HG03469 (cell line): ENCODE measurements at regions not wholly inside any gene's neighbourhood (a gene's known extent, or its start where the extent isn't known, plus 50 kb on each side); places are given as distances from the start of the nearest gene placed in this dataset.
"Not testable (repeated sequence)": the region's sequence is repeated elsewhere in the genome, so short reads cannot be mapped to it uniquely, and the experiment has no call there.

Source experiments
- ATAC-seq: cut with Tn5 transposase; IDR thresholded peaks from one replicate; pipeline ENCODE4 v1.9.1; 2021; ENCODE audit warnings: mild to moderate bottlenecking, moderate library complexity, moderate number of reproducible peaks; ENCODE audit not compliant: unreplicated experiment

DNA sequence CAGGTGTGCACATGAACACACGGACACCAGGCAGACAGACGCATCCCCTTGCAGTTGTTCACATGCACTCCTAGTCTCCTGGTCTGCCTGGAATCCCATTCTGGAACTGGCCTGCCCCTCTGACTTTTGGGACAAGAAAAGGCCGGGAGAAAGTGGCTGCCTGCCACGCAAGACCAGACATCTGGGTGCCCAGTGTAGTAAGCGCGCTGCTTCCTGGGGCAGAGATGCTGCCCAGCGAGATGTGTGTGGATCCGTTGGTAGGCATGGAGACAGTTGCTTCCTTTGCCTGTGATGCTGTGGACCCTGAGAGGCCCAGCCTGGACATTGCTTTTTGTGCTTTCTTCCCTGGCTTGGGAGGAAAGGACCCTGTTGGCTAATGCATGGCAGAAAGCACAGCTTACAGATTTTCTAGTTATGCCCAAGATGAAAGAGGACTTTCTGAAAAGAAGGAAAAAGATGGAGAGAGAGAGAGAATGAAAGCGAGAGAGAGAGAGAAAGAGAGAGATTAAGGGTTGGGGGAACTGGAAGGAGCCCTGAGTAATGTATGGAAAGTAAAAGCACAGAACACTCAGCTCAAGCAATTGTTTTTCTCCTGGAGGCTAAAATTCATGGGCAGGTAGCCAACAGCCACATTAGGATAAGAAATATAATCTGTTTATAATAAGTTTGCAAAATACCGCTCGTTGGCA lies 235.3 kb downstream of the BCL2L11 start:
- ATAC-seq = not testable (repeated sequence)

DNA sequence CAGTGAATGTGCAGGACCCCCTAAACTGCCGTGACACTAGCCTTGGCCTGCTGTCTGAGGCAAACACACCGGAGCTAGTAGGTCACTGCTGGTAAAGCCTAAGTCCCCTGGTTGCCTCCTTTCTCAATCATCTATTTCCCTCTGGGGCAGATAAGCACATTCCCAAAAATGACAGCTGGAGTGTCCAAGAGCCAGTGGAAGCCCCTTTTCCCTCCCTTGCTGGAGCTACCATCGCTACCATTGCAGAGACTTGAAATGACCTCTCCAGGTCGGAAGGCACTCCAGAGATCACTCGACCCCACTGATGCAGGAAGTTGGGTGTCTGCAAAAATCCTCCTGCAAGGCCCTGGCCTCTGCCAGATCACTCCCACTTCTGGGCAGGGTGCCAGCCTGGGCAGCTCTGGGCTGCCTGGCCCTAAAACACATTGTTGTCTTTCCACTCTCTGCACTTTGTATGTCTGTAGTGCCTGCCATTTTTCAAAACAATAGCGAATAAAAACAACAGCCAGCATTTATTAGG lies 235.9 kb downstream of the BCL2L11 start:
- not testable (repeated sequence) for ATAC-seq

DNA sequence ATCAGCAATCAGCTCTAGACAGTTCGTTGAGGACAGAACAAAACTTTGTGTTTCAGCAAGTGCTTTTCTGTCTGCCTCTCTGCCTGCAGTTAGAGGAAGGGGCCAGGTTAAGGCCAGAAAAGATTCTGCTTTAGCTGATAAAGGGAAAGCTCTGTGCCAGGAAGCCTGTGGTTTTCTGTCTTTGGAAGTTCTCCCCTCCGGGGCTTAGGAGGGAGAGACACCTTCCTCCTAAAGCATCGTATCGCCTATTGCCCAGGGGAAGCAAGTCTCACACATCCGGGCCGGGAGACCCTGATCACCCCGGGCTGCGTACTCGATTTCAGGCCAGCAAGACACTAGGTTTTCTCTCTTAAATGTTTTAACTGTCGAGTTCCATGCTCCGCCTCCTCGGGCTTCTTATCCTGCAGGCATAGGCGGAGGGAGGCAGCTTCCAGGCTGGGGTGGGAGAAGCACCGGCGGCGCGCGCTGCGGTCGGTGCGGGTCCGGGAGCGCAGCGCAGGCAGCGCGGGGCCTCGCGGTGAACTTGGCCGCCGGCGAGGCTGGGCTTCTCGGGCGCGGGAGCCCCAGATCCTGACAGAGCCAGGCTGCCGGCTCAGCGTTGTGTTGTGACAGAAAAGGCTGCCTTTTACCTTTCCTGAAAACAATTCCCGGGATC lies 245.4 kb downstream of the BCL2L11 start:
- not testable (repeated sequence) for ATAC-seq

DNA sequence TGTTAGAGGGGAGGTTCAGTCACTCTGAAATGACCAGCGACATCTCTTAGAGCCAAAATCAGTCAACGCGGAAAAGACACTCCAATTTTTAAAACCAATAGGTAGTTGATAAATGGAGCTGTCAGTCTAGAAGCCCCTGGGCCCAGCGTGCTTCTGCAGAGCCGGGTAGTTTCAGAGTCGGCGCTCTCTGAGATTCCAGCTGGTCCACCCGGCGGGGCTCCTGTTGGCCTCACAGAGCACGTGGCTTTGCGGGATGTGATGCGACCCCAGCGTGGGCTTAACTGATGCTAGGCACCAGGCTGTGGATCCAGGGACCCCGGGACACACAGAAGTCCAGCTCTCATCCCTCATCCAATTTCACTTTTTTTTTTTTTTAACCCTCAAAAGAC lies 245.9 kb downstream of the BCL2L11 start:
- ATAC-seq = not testable (repeated sequence)

DNA sequence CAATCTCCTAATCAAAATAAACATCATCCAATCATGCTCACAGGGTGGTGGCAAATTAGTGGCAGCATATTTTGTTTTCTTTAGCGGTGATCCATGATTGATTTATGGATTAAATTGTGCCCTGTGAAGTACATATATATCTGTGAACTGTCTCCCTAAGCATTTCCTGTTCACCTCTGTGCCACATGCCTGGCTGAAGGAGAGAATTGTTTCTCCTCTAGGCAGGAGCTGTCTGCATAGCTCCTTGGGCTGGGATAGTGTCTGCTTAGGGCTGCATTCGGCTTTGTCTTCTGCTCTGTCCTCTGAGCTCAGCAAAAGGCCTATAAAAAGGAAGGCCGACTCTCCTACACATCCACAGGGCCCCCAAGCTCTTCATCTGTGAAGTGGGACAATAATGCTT lies 246.4 kb downstream of the BCL2L11 start:
- not testable (repeated sequence) for ATAC-seq

DNA sequence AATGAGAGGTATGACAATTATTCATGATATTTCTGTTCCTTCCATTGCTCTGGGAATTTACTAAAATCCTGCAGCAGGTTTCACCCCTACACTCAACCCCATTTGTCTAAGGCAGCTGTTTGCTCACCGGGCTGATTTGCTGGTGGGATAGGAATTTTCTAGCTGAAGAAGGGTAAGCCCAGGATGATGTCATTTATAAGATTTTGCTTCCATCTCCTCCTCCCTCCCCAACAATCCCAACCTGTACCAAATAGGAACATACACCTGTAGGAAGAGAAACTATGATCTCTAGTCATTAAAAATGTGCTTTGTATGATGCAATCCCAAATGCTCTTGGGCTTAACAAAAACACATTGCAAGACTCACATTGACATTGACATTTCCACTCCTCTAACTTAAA lies 247.2 kb downstream of the BCL2L11 start:
- ATAC-seq = not testable (repeated sequence)

DNA sequence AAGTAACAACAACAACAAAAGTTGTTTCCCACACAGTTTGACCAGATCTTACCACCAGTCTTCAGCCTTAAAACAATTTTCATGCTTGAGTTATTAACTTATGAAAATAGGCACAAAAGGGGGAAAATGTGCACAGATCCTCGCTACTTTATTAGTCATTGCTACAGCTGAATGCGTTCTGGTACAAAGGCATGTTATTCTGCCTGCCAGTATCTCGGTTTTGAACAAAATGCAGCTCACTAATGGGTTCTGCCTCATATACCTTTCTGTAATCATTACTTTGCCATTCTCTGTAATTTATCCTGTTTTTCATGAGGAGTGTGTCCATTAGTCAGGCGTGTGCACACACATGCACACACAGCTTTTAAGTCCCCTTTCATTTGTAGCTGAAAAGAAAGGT lies 247.6 kb downstream of the BCL2L11 start:
- not testable (repeated sequence) for ATAC-seq

DNA sequence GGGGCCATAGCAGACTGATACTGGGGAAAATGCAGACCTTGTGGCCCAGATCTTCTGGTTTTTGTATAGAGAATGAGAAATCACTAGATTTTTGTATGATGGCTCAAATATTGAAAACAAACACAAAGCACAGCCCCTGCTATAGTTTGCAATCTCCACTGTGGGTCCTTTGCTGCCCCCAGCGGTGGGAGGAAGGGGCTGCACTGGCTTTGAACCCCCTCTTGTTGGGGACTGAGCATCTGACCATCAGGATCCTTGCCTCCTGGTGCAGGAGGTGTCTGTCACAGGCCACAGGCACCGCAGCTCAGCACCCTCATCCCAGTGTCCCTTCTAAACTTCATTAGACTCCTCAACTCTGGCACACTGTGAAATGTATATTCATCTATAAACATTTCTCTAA lies 252.3 kb downstream of the BCL2L11 start:
- not testable (repeated sequence) for ATAC-seq

DNA sequence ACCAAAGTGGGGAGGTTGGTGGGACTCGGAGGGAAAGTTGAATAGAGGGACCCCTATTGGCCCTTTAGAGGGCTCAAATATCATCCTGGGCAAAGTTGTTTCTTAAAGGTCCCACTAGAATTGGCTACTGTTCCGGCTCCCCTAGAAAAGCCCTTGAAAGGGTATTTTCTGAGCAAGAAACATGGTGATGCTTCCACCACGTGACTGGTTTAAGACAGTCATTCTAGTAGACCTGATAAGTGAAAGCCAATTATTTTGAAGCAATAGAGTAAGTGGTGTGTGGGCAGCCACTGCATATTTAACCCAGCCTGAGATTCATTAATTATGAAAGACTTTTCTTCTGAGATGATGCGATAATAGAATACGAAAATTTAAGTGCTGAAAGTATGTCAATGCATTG lies 253.3 kb downstream of the BCL2L11 start:
- not testable (repeated sequence) for ATAC-seq

DNA sequence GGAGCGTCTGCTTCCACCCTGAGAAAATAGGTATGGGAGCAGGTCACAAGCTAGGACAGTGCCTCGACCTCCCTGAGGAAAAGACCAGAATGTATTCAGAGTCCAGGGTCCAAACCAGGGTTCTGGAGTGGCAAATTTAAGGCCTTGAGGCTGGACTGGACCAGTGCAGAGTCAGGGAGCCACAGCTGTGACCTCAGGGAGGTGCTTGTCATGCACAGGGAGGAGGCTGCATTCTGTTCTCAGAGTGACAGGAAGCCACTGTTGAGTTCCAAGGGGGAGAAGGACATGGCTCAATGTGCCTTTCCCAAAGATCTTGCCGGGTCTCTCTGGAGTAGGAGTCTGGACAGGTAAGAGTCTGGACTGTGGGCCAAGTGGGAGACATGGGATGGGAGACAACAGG lies 254.0 kb downstream of the BCL2L11 start:
- not testable (repeated sequence) for ATAC-seq

DNA sequence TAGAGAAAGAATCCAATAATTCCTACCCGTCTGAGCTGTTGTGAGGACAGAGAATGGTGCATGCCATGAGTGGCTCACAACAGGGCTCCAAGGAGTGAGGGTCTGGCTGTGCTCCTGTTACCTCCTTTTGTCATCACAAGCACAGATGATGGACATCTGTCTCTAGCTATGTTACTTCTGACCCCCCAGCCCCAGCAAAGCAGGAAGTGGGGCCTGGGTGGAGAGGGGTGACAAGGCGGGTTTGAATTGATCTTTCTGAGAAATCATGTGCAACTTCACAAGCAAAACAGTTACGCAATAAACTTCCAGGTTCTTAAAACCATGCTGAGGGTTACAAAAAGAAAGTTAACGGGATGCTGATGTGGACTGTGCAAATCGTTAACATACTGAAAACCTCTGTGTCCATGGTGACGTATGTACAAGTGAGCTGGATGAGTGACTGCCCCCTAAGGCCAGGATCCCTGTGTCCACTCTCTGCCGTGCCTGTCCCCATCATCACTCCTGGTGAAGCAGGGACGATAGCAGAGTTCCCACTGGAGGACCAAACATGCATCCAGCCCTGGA lies 254.7 kb downstream of the BCL2L11 start:
- not testable (repeated sequence) for ATAC-seq

DNA sequence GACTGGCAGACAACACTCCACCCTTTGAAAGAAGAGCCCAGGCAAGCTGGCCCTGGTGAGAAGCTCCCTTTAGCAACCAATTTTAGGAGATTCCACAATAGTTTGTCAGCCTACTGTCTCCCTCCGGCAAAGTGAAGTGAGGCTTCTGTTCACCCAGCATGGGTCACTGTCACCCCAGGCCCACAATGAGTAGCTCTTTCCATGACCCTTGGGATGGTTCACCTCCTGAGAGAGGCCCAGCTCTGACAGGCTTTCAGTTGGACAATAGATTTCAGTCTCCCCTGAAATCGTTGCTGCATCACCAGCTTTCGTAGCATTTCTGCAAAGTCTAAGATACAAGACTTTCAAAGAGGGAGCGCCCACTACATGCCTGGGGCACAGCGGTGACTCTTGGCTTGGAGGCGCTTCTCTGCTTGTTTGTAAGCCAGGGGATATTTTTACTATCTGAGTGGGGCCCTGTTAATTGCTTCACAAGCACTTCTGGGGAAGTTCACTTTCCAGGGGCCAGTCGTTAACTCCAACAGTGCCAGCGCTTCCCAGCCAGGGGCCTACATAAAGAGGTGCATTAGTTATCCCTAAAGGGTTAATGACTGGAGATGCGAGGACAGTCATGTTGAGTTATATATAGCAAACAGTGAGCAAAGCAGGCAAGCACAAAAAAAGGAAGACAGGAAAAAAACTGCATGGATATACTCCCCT lies 255.7 kb downstream of the BCL2L11 start:
- ATAC-seq = not testable (repeated sequence)

DNA sequence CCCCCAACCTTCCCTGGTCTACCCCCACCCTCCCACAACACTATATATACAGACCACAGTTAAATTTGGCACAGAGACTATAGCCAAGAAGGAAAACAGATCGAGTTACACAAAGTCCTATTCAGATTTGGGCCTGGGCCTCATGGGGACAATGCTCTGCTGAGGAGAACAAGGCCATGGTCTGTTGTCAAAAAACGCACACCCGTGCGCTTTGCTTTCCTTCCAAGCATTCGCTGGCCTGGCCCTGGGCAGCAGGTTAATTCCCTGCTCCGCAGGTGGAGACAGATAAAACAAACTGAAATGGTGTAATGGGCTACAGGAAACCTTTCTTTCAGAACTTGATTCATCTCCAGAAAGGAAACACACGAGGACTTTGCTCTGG lies 256.2 kb downstream of the BCL2L11 start:
- ATAC-seq = not testable (repeated sequence)

DNA sequence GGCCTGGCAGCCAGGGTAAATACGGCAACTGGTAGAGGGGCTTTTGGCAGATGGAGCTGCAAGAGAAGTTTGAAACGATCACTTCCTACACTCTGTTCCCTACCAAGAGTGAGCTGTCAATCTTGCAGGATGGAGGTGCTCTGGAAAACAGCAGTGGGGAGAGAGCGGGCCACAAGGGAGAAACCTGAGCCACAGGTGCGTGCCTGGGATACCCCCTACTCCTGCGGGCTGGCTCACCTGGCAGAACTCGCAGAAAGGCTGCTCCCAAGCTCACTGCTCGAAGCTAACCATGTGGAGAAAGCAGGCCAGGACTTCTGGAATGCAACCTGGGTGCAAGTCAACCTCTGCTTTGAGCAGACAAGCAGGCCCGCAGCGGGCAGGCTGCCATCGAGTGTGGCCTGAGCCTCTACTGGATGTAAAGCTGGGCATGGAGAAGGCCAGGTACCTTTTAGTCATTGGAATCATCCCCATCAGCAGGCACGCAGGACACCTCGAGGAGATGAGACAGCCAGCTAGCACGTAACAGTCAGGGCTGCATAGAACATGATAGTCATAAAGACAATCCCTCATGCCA lies 256.8 kb downstream of the BCL2L11 start:
- not testable (repeated sequence) for ATAC-seq

DNA sequence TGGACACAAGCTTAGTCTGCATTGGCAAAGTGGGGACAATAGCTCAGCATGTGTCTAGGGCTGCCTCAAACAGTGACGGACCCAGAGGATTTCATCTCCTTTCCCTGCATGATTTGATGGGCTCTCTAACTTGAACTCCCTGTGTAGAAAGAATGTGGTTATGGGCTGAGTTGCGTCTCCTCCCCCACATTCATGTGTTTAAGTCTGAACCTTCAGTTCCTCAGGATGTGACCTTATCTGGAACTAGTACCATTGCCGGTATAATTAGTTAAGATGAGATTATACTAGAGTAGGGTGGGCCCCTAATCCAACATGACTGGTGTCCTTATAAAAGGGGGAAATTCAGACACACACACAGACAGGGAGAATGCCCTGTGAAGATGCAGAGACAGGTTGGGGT lies 257.6 kb downstream of the BCL2L11 start:
- not testable (repeated sequence) for ATAC-seq

DNA sequence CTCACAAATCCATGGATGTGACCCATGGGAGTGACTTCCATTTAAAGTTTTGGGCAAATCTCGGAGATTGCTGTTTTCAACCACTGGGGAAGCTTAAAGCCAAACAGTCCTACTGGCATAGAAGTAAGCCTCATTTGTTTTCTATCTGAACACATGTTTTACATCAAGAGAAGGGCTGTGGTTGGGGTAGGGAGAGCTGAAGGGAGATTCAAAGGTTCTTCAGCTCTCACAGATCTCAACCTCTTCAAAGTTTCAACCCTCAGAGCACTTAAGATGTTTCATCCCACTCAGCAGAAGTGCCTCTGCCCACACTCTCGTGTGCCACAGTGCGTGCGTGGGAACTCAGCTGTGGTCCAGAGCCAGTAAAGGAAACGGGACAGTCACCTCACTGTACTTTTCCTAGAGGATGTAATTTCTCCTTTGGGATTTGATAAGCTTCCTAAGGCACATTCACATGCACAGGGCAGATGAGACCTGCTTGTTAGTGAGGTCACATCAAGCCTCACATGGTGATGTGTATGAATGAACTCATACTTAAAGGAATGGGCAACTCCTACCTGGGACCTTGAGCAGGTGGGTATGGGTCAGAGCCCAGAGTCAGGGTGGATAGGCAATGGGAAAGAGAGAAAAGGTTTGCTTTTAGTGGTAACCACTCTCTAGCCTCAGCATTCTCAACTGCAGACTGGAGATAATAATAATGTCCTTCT lies 260.2 kb downstream of the BCL2L11 start:
- ATAC-seq = not testable (repeated sequence)

DNA sequence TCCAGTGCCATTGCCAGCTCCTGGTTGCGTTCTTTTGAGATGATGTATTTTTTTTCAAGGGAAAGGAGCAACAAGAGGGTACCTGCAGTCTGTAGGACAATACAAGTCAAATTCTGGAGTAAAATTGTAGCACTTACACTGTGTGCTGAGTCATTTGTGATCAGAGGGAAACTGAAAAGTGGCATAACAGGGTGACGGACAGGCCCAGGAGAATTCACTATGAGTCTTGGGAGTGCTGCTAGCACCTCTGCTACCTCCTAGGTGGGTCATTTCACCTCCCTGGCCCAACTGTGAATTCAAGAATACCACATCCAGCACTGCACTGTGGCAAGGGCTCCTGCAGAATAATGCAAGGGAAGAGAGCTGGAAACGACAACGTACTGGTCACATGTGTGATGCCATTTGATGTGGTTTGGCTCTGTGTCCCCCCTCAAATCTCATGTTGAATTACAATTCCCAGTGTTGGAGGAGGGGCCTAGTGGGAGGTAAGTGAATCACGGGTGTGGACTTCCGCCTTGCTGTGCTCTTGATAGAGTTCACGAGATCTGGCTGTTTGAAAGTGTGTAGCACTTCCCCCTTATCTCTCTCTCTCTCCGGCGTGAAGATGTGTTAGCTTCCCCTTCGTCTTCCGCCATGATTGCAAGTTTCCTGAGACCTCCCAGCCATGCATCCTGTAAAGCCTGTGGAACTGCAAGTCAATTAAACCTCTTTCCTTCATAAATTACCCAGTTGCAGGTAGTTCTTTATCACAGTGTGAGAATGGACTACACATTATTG lies 261.0 kb downstream of the BCL2L11 start:
- ATAC-seq = not testable (repeated sequence)

DNA sequence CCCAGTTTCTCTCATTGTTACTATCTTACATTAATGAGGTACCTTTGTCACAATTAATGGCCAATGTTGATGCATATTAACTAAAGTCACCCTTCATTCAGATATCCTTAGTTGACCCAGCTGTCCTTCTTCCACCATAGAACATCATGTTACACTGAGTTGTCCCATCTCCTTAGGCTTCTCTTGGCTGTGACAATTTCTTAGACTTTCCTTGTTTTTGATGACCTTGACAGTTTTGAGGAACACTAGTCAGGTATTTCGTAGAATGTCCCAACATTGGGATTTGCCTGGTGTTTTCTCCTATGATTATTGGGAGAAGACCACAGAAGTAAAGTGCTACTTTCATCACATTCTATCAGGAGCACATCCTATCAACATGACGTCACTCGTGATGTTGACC lies 261.8 kb downstream of the BCL2L11 start:
- ATAC-seq = not testable (repeated sequence)

DNA sequence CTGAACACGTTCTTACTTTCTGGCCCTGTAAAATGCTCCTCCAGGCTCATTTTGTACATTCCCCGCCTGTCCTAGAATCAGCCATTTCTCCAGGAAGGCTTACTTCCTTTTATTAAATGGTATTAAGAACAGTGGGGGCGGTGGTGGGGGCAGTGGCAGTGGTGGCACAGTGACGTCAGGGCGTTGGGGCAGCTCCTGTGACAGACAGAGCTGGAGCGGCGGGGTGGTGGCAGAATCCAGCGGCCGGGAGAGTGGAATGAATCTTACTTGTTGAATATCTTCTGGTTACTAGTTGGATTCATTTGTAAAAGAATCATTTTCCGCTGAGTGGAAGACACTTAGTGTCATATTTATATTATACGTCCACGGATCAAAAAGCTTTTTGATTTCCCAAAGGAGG lies 262.6 kb downstream of the BCL2L11 start:
- ATAC-seq = not testable (repeated sequence)
